ENCODE measurements at regions not wholly inside any gene's neighbourhood (a gene's known extent, or its start where the extent isn't known, plus 50 kb on each side); places are given as distances from the start of the nearest gene placed in this dataset.

DNA sequence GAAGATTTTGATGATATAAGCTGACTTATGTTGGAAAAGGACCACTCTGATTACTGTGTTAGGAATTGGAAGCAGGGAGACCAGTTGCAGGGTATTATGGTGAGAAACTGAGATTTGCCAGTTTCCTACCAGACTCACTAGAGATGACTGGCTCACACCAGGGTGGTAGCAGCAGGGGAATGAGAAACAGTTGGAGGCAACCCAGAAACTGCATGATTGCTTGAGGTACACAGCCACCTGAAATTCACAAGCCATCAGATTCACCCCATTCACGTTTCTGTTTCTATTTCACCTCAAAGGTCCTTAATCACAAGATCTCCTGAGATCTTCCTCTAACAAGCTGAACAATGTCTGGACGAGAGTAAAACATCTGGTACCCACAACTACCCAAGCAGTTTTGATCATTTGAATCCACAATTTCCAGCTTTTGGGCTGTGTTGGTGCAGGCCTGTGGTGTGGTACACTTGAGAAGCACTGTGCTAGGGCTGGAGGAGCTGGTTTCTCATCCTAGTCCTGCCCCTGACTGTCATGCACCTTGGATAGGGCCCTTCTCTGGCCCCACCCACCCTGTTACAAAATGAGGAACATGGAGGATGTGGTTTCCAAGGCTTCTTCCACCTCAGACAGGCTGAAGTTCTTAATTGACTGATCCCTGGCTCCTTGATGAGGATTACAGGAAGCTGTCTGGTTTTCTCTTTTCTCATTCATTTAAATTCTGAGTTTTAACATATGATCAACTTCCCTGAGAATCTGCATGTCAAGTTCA, 233.4 kb downstream of the INSC start:
- TF ChIP-seq POLR2AphosphoS5 (IDR thresholded peaks at IDR 0.05; ENCODE audit: low read depth, low read length) = no peak
- no peak for TF ChIP-seq FOXP2 (optimal IDR thresholded peaks at IDR 0.05; ENCODE audit: borderline replicate concordance, extremely low read depth, extremely low read length, insufficient read depth)

DNA sequence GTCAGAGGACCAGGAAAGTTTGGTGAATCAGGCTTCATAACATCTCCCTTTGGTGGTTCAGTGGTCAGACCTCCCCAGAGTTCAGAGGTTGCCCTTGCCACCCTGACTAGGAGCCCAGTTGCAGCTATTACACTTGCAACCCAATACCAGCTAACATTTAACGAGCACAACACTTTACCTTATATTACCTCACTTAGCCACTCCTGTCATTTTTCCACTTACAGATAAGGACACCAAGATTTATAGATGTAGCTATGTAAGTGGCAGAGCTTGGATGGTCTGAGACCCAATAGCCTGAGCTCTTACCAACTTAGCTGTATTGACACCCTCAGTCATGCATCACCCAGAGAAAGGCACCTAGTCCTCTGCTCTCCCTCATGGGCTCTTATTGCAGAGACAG, 234.7 kb downstream of the INSC start:
- TF ChIP-seq TAF1 (IDR thresholded peaks at IDR 0.05; ENCODE audit: borderline replicate concordance, insufficient read depth, low read length) = no peak
- TF ChIP-seq, protein P1, sequence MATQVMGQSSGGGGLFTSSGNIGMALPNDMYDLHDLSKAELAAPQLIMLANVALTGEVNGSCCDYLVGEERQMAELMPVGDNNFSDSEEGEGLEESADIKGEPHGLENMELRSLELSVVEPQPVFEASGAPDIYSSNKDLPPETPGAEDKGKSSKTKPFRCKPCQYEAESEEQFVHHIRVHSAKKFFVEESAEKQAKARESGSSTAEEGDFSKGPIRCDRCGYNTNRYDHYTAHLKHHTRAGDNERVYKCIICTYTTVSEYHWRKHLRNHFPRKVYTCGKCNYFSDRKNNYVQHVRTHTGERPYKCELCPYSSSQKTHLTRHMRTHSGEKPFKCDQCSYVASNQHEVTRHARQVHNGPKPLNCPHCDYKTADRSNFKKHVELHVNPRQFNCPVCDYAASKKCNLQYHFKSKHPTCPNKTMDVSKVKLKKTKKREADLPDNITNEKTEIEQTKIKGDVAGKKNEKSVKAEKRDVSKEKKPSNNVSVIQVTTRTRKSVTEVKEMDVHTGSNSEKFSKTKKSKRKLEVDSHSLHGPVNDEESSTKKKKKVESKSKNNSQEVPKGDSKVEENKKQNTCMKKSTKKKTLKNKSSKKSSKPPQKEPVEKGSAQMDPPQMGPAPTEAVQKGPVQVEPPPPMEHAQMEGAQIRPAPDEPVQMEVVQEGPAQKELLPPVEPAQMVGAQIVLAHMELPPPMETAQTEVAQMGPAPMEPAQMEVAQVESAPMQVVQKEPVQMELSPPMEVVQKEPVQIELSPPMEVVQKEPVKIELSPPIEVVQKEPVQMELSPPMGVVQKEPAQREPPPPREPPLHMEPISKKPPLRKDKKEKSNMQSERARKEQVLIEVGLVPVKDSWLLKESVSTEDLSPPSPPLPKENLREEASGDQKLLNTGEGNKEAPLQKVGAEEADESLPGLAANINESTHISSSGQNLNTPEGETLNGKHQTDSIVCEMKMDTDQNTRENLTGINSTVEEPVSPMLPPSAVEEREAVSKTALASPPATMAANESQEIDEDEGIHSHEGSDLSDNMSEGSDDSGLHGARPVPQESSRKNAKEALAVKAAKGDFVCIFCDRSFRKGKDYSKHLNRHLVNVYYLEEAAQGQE (IDR thresholded peaks at IDR 0.05; ENCODE audit: insufficient read depth in 1 of 2, low read depth in 2 of 2, low read length in 2 of 2) = no peak
- TF ChIP-seq FOXP2 (optimal IDR thresholded peaks at IDR 0.05; ENCODE audit: borderline replicate concordance, extremely low read depth, extremely low read length, insufficient read depth) = no peak
- no peak for TF ChIP-seq POLR2AphosphoS5 (IDR thresholded peaks at IDR 0.05; ENCODE audit: low read depth, low read length)
- TF ChIP-seq SIN3A (IDR thresholded peaks at IDR 0.05; ENCODE audit: borderline replicate concordance, insufficient read depth, low read length) = no peak

DNA sequence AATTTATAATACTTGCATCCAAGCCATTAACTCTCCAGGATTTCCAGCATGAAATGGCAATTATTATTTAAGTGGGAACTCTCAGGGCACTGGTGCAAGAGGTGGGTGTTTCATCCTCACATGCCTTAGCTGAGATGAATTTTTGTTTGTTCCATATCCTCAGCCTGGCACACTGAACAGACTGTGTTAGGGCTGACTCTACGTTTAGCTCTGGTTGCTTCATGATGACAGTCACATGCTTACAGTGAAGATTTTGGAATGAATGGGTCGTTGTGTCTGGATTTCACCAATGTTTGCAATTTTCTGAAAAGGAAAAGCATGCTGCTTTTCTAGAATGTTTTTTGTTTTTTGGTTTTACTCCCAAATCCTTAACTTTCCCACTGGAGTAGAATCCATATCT, 246.6 kb downstream of the INSC start:
- TF ChIP-seq FOXP2 (optimal IDR thresholded peaks at IDR 0.05; ENCODE audit: borderline replicate concordance, extremely low read depth, extremely low read length, insufficient read depth) = no peak
- TF ChIP-seq POLR2AphosphoS5 (IDR thresholded peaks at IDR 0.05; ENCODE audit: low read depth, low read length) = no peak
- TF ChIP-seq, protein P1 (IDR thresholded peaks at IDR 0.05; ENCODE audit: insufficient read depth in 1 of 2, low read depth in 2 of 2, low read length in 2 of 2) = no peak
- TF ChIP-seq TAF1 (IDR thresholded peaks at IDR 0.05; ENCODE audit: borderline replicate concordance, insufficient read depth, low read length) = no peak
- TF ChIP-seq SIN3A (IDR thresholded peaks at IDR 0.05; ENCODE audit: borderline replicate concordance, insufficient read depth, low read length) = no peak

DNA sequence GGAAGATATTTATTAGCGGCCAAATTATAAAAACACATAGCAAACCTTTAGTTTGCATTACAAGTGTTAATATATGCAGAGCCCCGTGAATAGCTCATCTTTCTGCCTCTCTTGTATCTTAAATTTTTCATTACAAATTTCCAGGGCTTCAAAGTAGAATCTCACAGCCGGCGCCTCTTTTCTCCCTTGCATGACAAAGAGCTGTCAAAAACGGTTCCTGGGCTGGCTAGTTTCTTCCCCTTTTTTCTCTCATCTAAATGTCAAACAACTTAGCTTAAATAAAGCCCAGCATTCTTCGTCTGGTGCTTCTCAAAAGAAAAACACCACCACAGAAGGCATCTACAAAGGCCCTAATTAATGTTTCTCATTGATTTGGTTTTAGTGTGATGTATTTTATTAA, 253.0 kb downstream of the INSC start:
- TF ChIP-seq, protein P1 (IDR thresholded peaks at IDR 0.05; ENCODE audit: insufficient read depth in 1 of 2, low read depth in 2 of 2, low read length in 2 of 2) = no peak
- TF ChIP-seq SIN3A (IDR thresholded peaks at IDR 0.05; ENCODE audit: borderline replicate concordance, insufficient read depth, low read length) = no peak
- TF ChIP-seq TAF1 (IDR thresholded peaks at IDR 0.05; ENCODE audit: borderline replicate concordance, insufficient read depth, low read length) = no peak
- no peak for TF ChIP-seq FOXP2 (optimal IDR thresholded peaks at IDR 0.05; ENCODE audit: borderline replicate concordance, extremely low read depth, extremely low read length, insufficient read depth)

DNA sequence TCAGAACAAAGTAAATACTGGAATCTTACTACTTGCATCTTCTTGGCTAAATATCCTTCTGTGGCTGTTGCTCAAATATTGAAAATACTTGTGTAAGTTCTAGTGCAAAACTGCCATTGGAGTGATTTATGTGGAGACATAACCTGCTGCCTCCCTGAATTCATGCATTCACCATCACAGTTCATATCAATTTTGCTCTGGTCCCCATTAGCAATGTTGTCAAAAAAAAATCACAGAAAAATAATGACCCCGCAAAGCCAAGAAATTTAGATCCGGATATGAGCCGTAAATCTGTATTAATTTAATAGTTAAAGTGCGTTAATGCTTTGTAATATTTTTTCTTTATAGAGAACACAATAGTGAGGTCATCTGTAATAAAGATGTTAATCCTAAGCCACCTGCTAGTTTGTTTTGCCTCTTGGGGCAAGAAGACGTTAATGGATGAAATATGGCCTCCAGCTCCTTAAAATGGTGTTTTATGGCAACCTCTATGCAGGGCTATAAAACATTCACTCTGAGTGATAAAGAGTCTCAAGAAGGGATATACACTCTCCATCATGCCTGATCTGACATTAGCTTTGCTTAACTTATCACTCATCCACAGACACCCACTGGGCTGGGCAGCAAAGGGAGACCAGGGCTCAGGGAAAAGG, 255.9 kb downstream of the INSC start:
- TF ChIP-seq FOXP2 (optimal IDR thresholded peaks at IDR 0.05; ENCODE audit: borderline replicate concordance, extremely low read depth, extremely low read length, insufficient read depth) = no peak
- no peak for TF ChIP-seq TAF1 (IDR thresholded peaks at IDR 0.05; ENCODE audit: borderline replicate concordance, insufficient read depth, low read length)
- TF ChIP-seq, protein P1 (IDR thresholded peaks at IDR 0.05; ENCODE audit: insufficient read depth in 1 of 2, low read depth in 2 of 2, low read length in 2 of 2) = no peak
- no peak for TF ChIP-seq POLR2AphosphoS5 (IDR thresholded peaks at IDR 0.05; ENCODE audit: low read depth, low read length)
- TF ChIP-seq SIN3A (IDR thresholded peaks at IDR 0.05; ENCODE audit: borderline replicate concordance, insufficient read depth, low read length) = no peak
